ENCODE measurements at regions not wholly inside any gene's neighbourhood (a gene's known extent, or its start where the extent isn't known, plus 50 kb on each side); places are given as distances from the start of the nearest gene placed in this dataset.
"Not testable (repeated sequence)": the region's sequence is repeated elsewhere in the genome, so short reads cannot be mapped to it uniquely, and the experiment has no call there.

DNA sequence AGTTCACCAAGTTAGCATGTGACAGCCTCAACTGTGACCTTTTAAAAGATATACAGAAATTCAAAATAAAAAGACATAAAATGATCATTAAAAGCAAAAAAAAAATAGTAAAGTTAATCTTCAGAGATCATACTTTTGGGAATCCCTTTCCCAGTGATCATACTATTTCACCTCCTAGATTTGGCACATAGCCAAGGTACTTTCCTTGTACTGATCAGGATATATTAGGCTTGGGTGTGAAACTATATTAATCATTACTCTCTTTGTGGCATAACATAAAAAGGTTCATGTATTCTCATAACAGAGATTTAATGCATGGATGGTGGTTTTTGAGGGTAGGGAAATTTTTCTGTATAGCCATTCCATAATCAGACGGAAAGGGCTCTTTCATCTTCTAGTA lies 109.6 kb upstream of the ZWINT start:
- H3K36me3 ChIP-seq (ENCODE audit: control insufficient read depth, insufficient read depth, low read length), result no peaks in the 10 kb centered on the region
- H2AFZ ChIP-seq, result no peak overlapping the region
- H3K4me1 ChIP-seq, result no peaks in the 10 kb centered on the region
- H3K9ac ChIP-seq, result no peak overlapping the region
- no peaks in the 10 kb centered on the region for H3K79me2 ChIP-seq
- H3K27me3 ChIP-seq (ENCODE audit: control insufficient read depth, insufficient read depth, low read length), result no peaks in the 10 kb centered on the region
- TF ChIP-seq, protein P1, sequence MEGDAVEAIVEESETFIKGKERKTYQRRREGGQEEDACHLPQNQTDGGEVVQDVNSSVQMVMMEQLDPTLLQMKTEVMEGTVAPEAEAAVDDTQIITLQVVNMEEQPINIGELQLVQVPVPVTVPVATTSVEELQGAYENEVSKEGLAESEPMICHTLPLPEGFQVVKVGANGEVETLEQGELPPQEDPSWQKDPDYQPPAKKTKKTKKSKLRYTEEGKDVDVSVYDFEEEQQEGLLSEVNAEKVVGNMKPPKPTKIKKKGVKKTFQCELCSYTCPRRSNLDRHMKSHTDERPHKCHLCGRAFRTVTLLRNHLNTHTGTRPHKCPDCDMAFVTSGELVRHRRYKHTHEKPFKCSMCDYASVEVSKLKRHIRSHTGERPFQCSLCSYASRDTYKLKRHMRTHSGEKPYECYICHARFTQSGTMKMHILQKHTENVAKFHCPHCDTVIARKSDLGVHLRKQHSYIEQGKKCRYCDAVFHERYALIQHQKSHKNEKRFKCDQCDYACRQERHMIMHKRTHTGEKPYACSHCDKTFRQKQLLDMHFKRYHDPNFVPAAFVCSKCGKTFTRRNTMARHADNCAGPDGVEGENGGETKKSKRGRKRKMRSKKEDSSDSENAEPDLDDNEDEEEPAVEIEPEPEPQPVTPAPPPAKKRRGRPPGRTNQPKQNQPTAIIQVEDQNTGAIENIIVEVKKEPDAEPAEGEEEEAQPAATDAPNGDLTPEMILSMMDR (IDR thresholded peaks at IDR 0.05), result no peak
- H3K27ac ChIP-seq, result no peak overlapping the region
- no peak overlapping the region for H3K4me2 ChIP-seq (ENCODE audit: low read length)
- no peaks in the 10 kb centered on the region for H3K9me3 ChIP-seq (ENCODE audit: control insufficient read depth, low read length)
- no peak overlapping the region for H3K4me3 ChIP-seq (ENCODE audit: low read depth, low read length)

DNA sequence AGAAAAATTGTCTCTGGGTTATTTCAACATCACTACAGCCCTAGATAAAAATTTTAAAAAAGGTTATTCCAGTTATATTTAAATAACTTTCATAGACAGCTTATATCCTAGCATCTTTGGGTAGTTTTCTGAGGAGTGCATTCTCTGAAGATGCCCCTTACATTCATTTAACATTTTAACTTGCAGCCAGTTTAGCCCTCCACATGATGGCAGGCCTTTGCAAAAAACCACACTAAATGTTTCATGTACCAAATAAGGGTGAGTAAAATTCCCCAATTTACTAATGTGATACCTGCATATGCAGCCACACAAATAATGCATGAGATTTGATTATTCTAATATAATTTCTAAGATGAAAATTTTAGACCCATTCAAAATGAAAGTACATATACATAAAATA lies 108.4 kb upstream of the ZWINT start:
- TF ChIP-seq, protein P1 (IDR thresholded peaks at IDR 0.05), result no peak
- no peaks in the 10 kb centered on the region for H3K4me1 ChIP-seq
- no peaks in the 10 kb centered on the region for H3K9me3 ChIP-seq (ENCODE audit: control insufficient read depth, low read length)
- no peak overlapping the region for H3K4me3 ChIP-seq (ENCODE audit: low read depth, low read length)
- H3K79me2 ChIP-seq, result no peaks in the 10 kb centered on the region
- no peak overlapping the region for H3K9ac ChIP-seq
- H3K27ac ChIP-seq, result no peak overlapping the region
- no peak overlapping the region for H3K4me2 ChIP-seq (ENCODE audit: low read length)
- H3K36me3 ChIP-seq (ENCODE audit: control insufficient read depth, insufficient read depth, low read length), result no peaks in the 10 kb centered on the region
- no peaks in the 10 kb centered on the region for H3K27me3 ChIP-seq (ENCODE audit: control insufficient read depth, insufficient read depth, low read length)
- H2AFZ ChIP-seq, result no peak overlapping the region

DNA sequence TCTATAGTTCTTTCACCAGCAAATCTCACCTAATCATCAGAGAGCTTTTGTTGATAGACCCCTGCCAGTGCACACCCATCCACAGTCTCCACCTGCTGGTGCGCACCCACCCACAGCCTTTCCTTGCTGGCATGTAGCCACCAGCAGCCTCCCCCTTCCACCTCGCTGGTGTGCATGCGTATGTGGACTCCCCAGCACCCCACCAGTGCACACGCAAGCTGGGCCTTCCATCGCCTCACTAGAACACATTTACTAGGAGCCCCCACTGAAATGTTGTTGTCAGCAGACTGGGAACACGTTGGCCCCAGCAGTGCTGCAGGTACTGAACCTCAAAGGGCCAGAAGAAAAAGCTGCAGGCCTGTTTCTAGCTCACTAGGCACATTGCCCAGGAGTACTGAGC lies 104.9 kb upstream of the ZWINT start:
- Histone ChIP-seq H3K4me1 (no peaks in the 10 kb centered on the region), H3K4me3 (ENCODE audit: low read depth, low read length) (no peak overlapping the region), H3K27ac (no peak overlapping the region), H3K9me3 (ENCODE audit: control insufficient read depth, low read length) (no peaks in the 10 kb centered on the region), H3K9ac (no peak overlapping the region), H3K4me2 (ENCODE audit: low read length) (no peak overlapping the region), H2AFZ (no peak overlapping the region), H3K79me2 (no peaks in the 10 kb centered on the region), H3K36me3 (ENCODE audit: control insufficient read depth, insufficient read depth, low read length) (no peaks in the 10 kb centered on the region), H3K27me3 (ENCODE audit: control insufficient read depth, insufficient read depth, low read length) (no peaks in the 10 kb centered on the region)
- TF ChIP-seq, protein P1 (IDR thresholded peaks at IDR 0.05), result no peak

DNA sequence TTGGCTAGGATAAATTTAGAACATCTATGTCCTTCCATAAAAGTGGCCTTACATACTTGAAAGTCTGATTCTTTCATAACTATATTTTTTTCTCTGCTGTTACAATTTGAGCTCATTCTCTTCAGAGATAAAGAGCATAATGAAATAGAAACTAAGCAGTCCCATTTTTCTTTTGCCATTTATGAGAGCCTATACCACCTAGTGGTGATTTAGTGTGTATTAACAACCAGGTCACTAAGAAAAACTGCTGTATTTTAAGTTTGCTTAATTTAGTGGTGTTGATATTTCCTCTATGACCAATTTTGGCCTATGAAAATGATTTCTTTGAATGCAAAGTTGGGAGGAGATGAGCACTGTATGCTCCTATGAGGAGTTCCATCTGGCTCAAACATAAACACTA lies 88.7 kb upstream of the ZWINT start:
- Histone ChIP-seq H3K9me3 (ENCODE audit: control insufficient read depth, low read length) (no peaks in the 10 kb centered on the region), H3K4me3 (ENCODE audit: low read depth, low read length) (no peak overlapping the region), H2AFZ (no peak overlapping the region), H3K36me3 (ENCODE audit: control insufficient read depth, insufficient read depth, low read length) (no peaks in the 10 kb centered on the region), H3K4me2 (ENCODE audit: low read length) (no peak overlapping the region), H3K27ac (no peak overlapping the region), H3K4me1 (no peaks in the 10 kb centered on the region), H3K27me3 (ENCODE audit: control insufficient read depth, insufficient read depth, low read length) (no peaks in the 10 kb centered on the region), H3K9ac (no peak overlapping the region), H3K79me2 (no peaks in the 10 kb centered on the region)
- TF ChIP-seq, protein P1 (IDR thresholded peaks at IDR 0.05), result no peak

DNA sequence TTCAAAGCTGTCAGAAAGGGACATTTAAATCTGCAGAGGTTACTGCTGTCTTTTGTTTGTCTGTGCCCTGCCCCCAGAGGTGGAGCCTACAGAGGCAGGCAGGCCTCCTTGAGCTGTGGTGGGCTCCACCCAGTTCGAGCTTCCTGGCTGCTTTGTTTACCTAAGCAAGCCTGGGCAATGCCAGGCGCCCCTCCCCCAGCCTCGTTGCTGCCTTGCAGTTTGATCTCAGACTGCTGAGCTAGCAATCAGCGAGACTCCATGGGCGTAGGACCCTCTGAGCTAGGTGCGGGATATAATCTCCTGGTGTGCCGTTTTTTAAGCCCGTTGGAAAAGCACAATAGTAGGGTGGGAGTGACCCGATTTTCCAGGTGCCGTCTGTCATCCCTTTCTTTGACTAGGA lies 86.6 kb upstream of the ZWINT start:
- not testable (repeated sequence) for H2AFZ ChIP-seq; H3K4me2 ChIP-seq (ENCODE audit: low read length); H3K9me3 ChIP-seq (ENCODE audit: control insufficient read depth, low read length); H3K27ac ChIP-seq; H3K4me1 ChIP-seq; H3K4me3 ChIP-seq (ENCODE audit: low read depth, low read length); H3K36me3 ChIP-seq (ENCODE audit: control insufficient read depth, insufficient read depth, low read length); H3K79me2 ChIP-seq; H3K9ac ChIP-seq; H3K27me3 ChIP-seq (ENCODE audit: control insufficient read depth, insufficient read depth, low read length)

DNA sequence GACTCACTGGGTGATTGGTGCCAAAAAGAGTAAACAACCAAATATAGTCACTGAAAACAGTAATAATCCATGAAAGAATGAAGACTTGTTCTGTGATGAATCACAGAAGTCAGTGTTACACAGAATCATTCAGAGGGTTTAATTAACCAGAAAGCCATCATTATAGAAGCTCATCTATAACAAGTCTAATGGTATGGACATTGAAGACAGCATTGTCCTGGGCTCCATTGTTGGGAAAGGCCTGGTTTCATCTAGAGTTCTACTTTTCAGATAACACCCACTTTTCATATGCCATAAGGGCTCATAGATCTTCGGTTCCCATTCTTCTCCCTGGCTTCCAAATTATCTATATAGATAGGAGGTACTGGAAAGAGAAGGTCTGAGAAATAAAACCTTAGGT lies 80.3 kb upstream of the ZWINT start:
- not testable (repeated sequence) for H3K4me2 ChIP-seq (ENCODE audit: low read length); H3K9ac ChIP-seq; H2AFZ ChIP-seq; H3K27ac ChIP-seq; H3K4me3 ChIP-seq (ENCODE audit: low read depth, low read length); H3K9me3 ChIP-seq (ENCODE audit: control insufficient read depth, low read length); H3K36me3 ChIP-seq (ENCODE audit: control insufficient read depth, insufficient read depth, low read length); H3K4me1 ChIP-seq; H3K79me2 ChIP-seq; H3K27me3 ChIP-seq (ENCODE audit: control insufficient read depth, insufficient read depth, low read length)

Measured in parathyroid adenoma (tissue), 2 donors.